ENCODE measurements at regions not wholly inside any gene's neighbourhood (a gene's known extent, or its start where the extent isn't known, plus 50 kb on each side); places are given as distances from the start of the nearest gene placed in this dataset.

DNA sequence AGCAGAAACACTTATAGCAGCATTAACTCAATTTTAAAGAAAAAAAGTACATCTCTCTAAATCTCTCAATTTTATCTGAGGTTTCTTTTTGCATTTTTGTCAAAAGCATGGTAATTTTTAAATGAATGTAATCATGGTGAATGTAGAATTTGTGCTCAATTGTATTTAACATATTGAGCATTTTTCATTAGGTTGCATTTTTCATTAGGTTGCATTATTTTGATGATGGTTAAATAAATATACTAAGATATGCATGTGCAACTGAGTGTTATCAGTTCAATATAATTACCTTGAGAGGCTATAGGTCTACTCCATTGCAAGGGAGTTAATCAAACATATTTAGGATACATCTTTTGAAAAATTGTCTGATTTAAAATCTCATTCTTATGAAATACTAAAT, 355.1 kb upstream of the SPTLC3 start:
- TF ChIP-seq POLR2A (IDR thresholded peaks at IDR 0.05; ENCODE audit: low read length) (no peak), GATA1 (IDR thresholded peaks at IDR 0.05; ENCODE audit: low read depth, low read length) (no peak)
